ENCODE measurements at regions not wholly inside any gene's neighbourhood (a gene's known extent, or its start where the extent isn't known, plus 50 kb on each side); places are given as distances from the start of the nearest gene placed in this dataset.

DNA sequence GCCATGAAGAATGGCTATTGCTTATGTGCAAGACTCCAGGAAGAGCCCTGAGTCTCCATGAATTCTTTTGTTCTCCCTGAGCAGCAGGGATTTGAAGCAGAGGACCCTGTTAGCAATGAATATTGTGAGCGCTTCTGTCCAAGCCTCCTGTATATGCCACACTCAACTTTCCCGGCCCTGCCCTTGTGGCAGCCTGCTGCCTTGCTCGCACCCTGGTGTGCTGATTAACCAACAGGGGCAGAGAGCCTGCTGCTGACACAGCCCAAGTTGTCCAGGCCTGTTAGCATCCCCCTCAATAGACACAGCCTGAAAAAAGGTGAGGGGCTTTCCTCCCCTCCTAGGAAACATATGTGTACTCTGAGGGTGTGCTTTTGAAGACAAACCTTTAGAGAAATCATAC is 131.4 kb downstream of the BMP2 start:
- TF ChIP-seq, protein P1, sequence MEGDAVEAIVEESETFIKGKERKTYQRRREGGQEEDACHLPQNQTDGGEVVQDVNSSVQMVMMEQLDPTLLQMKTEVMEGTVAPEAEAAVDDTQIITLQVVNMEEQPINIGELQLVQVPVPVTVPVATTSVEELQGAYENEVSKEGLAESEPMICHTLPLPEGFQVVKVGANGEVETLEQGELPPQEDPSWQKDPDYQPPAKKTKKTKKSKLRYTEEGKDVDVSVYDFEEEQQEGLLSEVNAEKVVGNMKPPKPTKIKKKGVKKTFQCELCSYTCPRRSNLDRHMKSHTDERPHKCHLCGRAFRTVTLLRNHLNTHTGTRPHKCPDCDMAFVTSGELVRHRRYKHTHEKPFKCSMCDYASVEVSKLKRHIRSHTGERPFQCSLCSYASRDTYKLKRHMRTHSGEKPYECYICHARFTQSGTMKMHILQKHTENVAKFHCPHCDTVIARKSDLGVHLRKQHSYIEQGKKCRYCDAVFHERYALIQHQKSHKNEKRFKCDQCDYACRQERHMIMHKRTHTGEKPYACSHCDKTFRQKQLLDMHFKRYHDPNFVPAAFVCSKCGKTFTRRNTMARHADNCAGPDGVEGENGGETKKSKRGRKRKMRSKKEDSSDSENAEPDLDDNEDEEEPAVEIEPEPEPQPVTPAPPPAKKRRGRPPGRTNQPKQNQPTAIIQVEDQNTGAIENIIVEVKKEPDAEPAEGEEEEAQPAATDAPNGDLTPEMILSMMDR (conservative IDR thresholded peaks at IDR 0.05), result no peak
- no peak for TF ChIP-seq ZFX (IDR thresholded peaks at IDR 0.05)
